ENCODE measurements at regions not wholly inside any gene's neighbourhood (a gene's known extent, or its start where the extent isn't known, plus 50 kb on each side); places are given as distances from the start of the nearest gene placed in this dataset.

DNA sequence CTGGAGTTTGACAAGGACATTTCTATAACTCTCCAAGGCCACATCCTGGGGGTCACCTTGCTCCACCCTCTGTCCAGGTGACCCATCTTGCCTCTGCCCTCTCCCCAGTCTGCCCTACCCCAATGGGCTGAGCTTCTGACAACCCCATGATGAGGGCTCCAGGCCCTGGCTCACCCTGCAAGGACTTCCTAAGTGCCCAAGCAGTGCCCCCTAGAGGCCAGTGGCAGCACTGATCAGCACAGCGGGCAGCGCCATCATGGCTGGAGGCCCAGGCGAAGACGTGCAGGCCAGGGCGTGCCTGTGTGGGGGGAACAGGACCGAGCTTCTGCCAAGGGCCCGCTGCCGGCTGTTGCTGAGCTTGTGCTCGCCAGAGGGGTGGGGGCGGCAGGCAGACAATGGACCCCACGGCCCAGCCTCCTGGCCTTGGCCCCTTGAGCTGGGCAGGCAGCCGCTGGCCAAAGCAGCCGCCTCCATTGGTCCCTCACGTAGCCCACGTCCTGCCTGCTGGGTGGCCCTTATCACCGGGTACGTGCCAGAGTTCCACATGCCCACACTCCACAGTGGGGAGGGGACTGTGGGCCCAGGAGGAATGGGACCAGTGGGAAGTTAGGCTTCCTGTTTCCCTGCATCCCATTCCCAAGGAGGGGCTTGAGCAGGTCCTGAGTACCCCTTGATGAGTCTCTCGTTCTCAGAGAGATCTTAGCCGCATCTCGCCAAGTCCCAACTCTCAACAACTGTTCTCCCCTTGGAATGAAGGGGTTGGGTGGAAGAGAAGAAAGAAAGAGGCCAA lies 64.3 kb downstream of the MRPL14 start:
- no peak for DNase-seq

- no peak for DNase-seq
Measured at GRCh38 chr6:44062105-44062770, 65.0 kb downstream of the MRPL14 start.

GRCh38 chr6:44061375-44062104 lies 65.7 kb downstream of the MRPL14 start:
- no peak for DNase-seq

DNA sequence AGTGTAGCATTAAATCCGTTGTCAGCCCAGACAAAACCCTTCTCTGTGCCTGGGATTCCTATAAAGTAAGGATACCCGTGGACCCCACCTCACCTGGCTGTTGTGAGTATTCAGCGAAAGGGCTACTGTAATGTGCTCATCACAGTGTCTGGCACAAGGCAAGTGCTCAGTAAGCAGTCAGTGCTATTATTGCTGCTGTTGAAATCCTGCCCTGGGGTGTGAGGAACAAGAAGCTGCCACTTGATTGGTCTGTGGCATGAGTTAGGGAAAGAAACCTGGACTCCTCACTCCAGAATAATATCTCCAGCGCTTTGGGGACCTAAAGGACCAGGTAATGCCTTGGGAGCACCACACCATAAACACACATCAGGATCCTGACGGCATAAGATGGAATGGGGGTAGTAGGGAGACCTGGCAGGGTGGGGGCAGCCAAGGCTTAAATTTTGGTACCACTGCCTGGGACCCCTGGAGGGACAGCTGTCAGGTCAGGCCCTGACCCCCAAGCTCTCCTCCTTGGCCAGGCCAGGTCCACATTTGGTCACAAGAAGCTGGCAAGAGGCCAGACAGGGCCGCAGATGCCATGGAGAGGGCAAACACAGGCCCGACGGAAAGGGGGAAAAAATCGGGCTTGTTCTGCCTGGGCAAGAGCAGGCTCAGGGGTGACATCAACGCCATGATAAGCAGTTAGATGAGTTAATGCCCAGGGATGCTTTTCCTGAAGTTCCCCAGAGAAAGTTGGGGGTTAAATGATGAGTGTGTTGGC lies 66.5 kb downstream of the MRPL14 start:
- no peak for DNase-seq

DNA sequence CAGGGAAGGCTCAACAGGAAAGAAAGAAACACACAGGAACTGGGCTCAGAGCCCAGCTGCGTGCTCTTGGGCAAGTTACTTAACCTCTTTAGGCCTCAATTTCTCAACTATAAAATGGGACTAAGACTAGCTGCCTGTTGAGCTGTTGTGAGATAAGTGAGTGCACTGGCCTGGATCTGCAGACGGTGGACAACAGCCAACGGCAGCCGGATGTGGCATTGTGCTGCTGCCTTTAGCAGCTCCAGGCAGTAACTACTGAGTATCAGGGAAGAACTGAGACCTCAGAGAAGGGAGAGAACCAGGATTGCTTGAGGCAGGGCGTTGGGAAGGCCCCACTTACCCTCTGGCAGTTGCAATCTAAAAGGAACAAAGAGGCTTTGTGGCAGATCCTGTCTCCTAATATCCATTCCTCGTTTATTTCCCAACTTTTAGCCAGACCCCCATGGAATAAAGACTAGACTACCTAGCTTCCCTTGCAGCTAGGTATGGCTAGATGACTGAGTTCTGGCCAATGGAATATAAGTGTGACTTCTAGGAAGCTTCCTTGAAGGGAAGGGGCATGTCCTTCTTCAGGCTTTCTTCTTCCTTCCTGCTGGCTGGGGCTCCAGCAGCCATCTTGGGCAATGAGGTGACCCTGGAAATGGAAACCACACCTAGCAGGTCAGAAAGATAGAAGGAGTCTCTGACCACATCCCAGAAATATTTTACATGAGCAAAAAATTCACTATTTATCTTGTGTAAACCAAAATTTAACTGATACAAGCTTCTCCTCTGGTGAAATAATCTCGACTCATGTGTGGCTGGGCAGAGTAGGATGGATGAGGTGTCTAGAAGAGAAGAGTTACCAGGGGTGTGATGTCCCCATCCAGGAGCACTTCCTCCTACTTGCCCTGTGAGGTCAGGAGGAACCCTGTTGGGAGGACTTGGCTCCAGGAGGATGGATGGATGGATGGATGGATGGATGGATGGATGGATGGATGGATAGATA lies 67.6 kb downstream of the MRPL14 start:
- no peak for DNase-seq

DNA sequence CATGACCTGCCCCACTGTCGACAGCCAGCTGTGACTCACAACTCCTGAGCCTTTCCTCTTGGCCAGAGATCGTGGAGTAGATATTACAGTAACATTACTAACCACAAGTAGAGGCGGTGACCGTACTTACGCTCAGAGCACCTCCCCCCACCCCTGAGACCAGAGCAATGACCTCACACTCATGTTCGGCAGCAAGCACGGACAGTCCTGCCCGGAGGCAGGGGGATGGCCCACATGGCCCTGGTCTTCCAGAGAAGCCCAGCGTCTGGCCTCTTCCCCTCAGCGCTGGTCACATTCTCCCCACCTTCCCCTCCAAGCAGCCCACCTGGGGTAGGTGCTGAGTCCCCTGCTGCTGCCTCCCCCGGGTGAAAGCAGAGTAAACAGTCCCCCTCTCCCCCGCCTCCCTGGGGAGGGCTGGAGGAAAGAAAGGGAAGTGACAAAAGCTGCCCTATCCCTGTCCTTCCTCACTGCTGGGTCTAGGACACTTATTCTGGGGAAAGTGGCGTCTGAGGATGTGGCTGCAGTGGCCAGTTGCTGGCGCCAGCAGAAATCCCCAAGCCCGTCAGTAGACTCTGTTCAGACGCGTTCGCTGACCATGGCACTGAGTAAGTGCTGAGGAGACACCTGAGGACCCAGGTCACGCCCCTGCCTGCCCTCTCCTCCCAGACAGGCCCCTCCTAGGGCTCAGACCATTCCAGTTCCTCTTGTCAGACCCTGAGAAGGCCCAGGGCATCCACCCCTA lies 68.5 kb downstream of the MRPL14 start:
- no peak for DNase-seq

DNA sequence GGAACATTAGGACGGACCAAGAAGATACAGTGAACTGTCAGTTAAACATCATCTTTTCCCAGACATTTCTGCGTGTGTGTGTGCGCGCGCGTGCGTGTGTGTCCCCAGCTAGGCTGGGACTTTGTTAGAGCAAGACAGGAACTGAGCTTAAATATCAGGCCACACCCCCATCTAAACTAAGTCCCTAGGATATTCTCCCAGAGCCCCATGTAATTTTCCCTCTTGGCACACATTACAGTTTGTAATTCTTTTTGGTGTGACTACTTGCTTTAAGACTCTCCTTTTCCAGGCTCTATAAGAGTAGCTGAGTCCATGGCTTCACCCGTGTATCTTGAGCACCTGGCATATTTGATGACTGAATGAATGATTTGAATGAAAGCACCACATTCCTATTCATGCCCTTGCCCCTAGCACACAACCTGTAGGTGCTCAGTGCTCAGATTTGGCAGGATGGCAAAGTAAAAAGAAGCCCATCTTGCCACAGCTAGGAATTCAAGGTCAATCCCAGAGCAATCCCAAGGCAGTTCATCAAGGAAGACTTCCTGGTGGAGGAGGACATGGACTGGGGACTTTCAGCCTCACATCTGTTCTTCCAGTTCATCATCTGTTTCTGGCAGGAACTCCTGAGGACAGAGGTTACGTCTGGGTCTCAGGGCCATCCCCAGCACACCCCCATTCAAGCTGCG lies 69.2 kb downstream of the MRPL14 start:
- no peak for DNase-seq

- no peak for DNase-seq
Measured at GRCh38 chr6:44057238-44057930, 69.9 kb downstream of the MRPL14 start.

DNA sequence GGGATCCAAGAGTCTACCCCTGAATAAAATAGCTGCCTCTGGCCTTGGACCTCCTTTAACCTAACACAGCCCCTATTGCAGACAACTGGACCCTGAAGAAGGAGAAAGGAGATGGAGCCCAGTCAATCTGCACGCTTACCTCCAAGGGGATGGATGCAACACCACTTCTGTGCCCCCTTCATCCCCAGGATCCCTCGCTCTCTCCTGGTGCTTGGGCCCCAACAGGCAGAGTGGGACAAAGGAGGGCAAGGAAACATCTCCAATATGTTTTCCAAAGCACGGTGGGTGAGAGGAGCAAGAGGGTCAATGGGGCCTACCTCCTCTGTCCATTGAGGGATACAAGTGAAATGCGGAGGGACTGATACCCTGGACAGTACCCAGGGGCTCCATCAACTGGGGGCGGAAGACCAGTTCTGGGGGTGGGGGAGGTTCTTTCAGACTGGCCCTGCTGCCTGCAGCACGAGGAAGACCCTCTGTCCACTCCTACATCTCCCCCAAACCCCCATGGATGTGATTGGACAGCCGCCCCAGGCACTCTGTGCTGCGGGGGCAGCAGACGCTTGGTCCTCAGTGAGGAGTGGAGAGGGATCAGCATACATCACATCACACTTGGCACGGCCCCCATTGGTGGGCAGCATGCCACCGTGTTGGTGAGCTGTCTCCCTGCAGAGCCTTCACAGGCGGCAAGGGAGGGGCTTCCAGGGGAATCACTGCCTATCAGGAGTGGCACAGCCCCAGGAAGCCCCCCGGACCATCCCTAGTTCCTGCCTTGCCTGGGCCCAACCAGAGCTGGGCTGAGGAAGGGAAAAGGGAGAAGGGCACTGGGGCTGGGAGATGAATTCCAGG lies 70.6 kb downstream of the MRPL14 start:
- DNase-seq: no peak

DNA sequence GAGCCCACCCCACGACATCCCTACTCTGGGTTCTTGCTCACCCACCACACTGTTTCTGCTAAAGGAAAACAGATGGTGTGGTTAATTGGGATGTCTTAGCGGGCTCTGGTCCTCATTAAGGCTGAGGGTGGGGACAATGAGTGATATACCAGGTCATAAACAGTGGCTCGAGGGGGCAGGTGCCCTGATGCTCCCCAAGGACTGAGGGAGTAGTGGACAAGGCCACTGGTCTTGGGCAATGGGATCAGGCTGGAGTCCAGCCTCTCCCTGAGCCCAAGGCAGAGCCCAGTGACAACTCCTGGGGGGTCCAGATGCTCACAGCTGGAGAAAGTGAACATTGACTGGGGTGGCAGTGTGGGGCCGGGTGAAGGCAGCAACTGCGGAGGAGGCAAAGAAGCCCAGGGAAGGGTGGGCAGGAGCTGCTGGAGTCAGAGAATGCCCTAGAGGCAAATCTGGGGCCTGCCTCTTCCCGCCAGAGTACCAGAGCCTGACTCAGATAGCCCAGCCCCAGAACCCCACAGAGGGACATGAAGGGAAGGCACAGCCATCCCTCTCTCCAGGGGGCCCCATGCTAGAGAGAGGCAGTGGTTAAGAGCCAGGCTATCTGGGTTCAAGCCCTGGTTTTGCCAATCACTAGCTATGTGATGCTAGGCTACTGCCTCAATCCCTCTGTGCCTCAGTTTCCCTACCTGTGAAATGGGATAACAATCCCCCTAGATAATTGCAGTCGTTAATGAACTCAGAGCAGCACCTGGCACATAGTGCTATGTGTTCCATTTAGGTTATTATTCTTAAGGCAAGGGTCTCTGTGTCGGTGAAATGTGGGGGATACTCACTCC lies 72.3 kb downstream of the MRPL14 start:
- DNase-seq: no peak

- no peak for DNase-seq
Measured at GRCh38 chr6:44053760-44054556, 73.3 kb downstream of the MRPL14 start.

DNA sequence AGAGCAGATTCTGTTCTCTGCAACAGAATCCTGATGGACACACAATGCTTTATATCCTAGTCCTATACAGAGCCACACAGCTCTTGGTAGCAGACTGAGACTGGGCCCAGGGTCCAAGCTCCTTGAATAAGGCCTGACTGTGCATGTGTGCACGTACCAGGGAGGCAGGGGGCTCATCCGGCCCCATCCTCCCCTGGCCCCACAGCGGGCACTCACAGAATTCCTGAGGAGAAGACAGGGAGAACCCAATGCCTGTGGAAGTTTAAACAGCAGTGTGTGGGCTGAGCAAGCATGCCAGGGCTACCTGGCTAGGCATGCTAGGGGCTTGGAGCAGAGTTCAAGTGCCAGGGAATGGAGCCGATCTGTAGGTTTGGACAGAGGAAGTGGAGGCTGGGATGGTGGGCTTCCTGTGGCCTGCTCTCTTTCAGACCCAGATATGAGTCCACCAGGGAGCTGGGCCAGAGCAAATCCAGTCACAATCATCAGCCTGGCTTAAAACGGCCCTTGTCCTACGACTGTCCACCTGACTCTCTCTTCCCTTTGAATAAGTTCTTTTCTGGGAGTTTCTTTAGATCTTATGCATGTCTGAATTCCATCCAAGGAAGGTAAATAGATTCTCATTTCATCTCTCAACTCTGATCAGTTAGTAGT lies 74.0 kb downstream of the MRPL14 start:
- no peak for DNase-seq

DNA sequence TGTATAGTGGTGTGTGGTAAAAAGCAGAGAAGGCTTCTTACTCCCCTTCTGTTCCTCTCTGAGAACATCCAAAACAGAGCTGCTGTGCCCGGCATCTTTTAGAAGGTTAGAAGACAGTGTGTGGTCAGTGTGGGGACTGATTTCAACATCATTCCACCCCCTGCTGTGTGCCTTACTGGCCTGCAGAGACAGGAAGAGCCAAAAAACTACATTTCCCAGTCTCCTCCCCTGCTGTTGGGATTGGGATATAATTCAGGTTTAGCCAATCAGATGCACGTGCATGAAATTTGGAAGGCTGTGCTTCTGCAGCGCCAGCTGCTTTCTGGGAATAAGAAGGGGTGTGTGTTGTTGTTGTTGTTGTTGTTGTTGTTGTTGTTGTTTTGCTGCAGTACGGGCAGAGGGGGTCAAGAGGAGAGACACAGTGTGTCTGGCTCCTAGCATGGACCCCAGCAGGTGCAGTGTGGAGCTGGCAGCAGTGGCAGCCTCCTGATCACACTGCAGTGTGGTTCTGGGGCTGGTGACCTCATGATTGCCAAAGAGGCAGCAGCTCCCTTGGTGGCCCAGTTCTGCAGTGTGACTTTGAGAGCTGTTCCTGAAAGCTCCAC lies 74.7 kb downstream of the MRPL14 start:
- no peak for DNase-seq

DNA sequence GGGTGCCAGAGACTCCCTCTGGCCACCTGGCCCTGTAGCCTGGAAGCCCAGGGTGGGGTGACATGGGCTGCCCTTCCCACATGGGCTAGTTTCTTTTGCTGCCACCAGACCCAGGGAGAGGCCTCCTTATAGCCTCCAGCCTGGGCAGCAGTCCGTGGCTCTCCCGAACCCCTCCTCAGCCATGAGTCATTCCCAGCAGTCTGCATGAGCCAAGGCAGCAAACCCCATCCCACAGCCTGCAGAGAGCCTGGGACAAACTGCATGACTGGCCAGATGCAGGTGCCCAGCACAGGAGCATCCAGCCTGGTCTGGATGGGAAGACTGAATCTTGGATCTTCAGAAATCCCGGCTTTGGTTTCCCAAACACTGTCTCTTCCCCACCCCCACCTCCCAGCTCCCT lies 75.7 kb downstream of the MRPL14 start:
- DNase-seq: no peak

DNA sequence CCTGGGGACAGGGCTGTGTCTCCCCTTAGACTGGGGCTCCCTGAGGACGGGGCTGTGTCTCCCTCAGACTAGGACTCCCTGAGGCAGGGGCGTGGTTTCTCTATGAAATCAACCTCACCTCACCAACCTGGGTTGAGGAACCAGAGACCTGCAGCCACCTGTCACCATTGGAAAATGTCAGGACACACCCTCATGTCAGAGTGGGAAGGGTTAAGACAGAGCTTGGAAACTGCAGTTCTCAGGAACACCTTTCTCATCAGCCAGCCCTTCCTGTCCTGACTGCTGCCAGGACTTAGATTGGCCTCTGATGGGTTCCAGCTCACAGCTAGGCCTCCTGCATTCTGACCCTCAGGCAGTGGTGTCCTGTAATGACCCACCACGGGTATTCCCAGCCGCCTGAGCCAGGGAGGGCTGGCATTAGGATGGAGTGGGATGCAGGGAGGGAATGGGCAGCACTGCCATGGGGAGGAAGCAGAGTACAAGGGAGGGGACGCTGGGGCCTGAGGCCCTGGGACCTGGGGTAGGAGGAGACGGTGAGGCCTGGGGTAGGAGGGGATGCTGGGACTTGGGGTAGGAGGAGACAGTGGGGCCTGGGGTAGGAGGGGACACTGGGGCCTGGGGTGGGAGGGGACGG lies 76.3 kb downstream of the MRPL14 start:
- DNase-seq: no peak

Data from NCI-H187 treated with DMSO at 0.1 percent for 48 hours (cell line).